GM12801 (cell line): ENCODE measurements at regions not wholly inside any gene's neighbourhood (a gene's known extent, or its start where the extent isn't known, plus 50 kb on each side); places are given as distances from the start of the nearest gene placed in this dataset.

Source experiments
- TF ChIP-seq, protein P1 (sequence below): IDR thresholded peaks from one replicate; pipeline ENCODE4 v1.5.1; 2011; ENCODE audit warnings: control low read depth; ENCODE audit not compliant: insufficient read length; ENCODE audit errors: extremely low read depth

DNA sequence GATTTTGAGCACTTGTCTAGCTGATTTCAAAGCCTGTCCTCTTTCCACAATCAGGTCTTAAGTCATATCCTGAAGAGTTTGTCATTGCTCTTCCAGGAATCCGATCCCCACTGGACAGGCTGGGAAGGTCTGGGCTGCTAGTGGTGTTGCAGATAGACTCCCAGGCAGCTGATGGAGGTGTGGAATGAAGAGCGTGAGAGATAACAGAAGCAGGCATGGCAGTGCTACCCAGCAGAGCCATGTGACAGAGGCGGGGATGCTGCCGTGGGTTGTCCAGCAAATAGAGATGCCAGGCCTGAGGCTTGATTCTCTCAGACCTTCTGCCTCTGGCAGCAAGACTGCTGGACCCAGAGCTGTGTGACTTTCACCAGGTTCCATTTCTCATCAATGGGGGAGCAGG is 116.5 kb upstream of the EEPD1 start:
- TF ChIP-seq, protein P1, sequence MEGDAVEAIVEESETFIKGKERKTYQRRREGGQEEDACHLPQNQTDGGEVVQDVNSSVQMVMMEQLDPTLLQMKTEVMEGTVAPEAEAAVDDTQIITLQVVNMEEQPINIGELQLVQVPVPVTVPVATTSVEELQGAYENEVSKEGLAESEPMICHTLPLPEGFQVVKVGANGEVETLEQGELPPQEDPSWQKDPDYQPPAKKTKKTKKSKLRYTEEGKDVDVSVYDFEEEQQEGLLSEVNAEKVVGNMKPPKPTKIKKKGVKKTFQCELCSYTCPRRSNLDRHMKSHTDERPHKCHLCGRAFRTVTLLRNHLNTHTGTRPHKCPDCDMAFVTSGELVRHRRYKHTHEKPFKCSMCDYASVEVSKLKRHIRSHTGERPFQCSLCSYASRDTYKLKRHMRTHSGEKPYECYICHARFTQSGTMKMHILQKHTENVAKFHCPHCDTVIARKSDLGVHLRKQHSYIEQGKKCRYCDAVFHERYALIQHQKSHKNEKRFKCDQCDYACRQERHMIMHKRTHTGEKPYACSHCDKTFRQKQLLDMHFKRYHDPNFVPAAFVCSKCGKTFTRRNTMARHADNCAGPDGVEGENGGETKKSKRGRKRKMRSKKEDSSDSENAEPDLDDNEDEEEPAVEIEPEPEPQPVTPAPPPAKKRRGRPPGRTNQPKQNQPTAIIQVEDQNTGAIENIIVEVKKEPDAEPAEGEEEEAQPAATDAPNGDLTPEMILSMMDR: no peak

DNA sequence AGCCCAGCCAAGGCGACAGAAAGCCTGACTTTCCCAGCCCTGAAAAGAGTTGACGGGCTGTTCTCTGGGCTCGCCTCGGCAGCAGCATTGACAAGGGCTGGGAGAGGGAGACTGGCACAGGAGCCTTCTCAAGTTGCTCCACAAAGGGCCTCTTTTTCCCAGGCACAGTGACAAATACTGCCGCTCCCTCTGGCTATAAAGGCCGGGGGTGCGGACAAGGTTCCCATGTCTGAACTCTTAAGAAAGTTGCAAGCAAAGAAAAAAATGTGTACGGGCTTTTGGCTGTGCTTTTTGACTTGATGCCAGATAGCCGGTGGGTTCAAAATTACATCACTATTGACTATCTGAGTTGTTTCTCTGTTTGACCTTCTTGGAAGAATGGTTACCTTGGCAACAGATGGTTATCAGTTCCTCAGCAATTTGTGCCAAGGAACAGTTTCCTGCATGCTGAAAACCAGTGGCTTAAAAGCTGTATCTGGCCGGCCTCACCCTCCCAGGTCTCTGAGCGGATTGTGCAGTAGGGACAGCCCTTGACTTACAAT is 115.9 kb upstream of the EEPD1 start:
- TF ChIP-seq, protein P1: no peak

DNA sequence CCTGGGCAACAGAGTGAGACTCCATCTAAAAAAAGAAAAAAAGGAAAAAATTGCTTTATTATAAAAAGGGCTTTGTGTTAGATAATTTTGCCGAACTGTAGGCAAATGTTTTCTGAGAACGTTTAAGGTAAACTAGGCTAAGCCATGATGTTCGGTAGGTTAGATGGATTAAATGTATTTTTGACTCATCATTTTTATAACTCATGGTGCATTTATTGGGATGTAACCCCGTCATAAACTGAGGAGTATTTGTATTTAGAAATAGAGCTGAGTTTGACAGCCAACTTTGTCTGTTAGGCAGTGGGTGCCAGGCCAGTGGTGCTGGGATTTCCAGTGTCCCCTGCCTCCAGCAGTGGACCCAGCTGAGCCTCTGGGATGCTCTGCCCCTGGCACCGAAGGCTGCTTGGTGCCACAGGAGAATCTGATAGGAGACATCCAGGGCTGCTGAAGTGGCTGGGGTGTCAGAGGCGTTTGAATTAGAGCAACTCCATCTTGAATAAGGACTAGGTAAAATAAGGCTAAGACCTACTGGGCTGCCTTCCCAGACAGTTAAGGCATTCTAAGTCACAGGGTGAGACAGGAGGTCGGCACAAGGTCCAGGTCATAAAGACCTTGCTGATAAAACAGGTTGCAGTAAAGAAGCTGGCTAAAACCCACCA is 114.9 kb upstream of the EEPD1 start:
- TF ChIP-seq, protein P1: no peak

DNA sequence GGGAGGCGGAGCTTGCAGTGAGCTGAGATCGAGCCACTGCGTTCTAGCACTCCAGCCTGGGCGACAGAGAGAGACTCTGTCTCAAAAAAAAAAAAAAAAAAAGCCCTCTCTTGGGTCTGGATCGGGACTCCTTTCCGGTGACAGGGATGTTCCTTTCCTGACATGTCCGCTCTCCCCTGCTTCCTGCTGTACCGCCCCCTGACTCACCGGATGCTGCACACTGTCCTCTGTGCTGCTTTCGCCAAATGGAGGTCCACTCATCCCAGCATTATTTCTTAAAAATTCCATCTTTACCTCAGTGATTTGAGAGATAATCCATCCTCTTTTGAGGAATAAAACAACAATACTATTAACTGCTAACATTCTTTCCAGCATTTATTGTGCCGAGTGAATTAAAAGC is 113.8 kb upstream of the EEPD1 start:
- TF ChIP-seq, protein P1: no peak

DNA sequence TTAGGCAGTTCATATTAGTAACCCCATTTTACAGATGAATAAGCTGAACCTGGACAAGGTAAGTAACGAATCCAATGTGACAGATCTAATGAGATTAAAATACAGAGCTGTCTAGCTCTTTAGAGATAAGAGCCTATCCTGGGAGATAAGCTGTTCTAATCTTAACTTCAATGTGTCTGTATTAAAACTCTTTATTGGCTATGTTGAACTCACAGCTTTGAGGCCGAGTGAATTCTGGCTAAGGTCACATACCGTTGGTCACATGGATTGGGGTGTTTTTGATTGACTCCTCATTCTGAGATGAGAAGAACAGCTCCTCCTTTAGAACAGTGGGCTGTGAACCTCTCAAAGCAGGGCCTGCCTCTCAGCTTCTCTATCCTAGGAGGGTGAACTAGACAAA is 113.4 kb upstream of the EEPD1 start:
- TF ChIP-seq, protein P1: no peak

DNA sequence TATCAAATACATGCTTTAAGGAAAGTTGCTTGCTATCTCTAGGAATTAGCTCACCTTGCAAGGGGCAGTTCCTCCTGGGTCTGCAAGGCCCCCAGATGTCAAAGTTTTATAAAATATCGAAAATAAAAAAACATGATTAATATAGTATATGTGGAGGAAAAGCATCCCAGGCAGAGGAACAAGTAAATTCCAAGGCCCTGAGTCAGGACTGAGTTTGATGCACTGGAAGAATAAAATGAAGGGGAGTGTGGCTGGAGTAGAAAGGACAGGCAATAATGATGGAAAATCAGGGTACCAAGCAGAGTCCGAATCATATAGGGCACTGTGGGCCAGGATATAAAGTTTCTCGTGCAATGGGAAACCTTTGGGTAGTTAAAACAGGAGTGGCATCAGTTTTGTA is 112.4 kb upstream of the EEPD1 start:
- TF ChIP-seq, protein P1: no peak

DNA sequence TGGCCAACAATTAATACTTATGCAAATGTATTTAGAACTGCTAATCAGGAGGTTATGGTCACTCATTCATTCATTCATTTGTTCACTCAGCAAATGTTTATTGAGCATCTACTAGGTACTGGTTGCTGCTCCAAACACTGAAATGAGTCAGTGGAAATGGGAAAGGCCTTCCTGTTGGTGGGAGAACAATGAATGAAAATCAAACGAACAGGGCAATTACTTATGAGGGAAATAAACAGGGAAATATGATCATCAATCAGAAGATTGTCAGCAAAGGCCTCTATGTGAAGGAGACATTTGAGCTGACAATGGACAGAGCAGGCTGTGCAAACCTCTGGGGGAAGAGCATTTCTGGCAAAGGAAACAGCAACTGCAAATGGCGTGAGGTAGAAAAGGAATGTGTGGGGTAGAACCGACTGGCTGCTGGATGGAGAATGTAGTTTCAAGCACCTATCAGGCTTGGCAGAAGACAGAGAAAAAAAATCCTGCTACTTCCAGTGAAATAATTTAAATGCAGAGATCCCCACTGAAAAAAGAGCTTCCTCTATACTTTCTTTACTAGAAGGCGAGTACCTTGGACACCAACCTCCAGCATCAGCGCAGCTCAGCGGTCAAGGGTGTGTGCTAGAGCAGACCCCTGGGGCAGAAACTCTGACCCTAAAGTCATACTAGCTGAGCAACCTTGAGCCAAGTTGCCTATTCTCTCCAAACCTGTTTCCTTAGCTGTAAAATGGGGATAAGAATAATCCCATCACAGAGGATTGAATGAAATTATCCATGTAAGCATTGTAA is 108.8 kb upstream of the EEPD1 start:
- TF ChIP-seq, protein P1: no peak
